HepG2 (cell line): ENCODE measurements at regions not wholly inside any gene's neighbourhood (a gene's known extent, or its start where the extent isn't known, plus 50 kb on each side); places are given as distances from the start of the nearest gene placed in this dataset.
A peak's percentile ranks its signal among the peaks of the same experiment; 100 is the strongest.

Experiments used
- ATAC-seq: fragments of 200-7000 bp; cut with Tn5 transposase; 3 replicates; pipeline ENCODE4 v1.9.1; 2020; ENCODE audit warnings: mild to moderate bottlenecking, moderate library complexity
- BruUV-seq: library from RNA; stranded (reverse); fragments of 400-500 nt; replicated peaks from 2 replicates; lab custom pipeline; 2021; lab: Mats Ljungman, UMichigan
- CTCF ChIA-PET: fragments of 300-600 bp; formaldehyde crosslinking; extraction: SDS; loops from one replicate; lab custom pipeline; 2021; ENCODE audit warnings: low total read pairs, inconsistent platforms, low intra/inter-chr PET ratio; lab: Yijun Ruan, JAX
- POLR2A ChIA-PET: fragments of 350-600 bp; sonication (Branson Sonifier 250); formaldehyde crosslinking; loops from one replicate; lab custom pipeline; 2020; ENCODE audit warnings: antibody characterized with exemption, inconsistent platforms; lab: Yijun Ruan, JAX
- DNase-seq: peaks from one replicate; pipeline ENCODE4 v3.0.0-alpha.2; 2015; ENCODE audit warnings: low spot score
- FAIRE-seq: peaks from 3 replicates; lab custom pipeline; 2011; peaks lifted over from hg19 to GRCh38; lab: Jason Lieb, UNC
- H2AFZ ChIP-seq: one replicate; pipeline ENCODE4 v1.6.1; 2011; ENCODE audit warnings: low read length, inconsistent platforms
- H3K27ac ChIP-seq: fragments of 300-600 bp; 3 replicates; pipeline ENCODE4 v1.8.0; 2011; ENCODE audit warnings: mixed run types, mild to moderate bottlenecking, mixed read lengths, low read length, inconsistent platforms; ENCODE audit not compliant: insufficient read depth; ENCODE audit errors: extremely low read length
- H3K27me3 ChIP-seq, 2 experiments: fragments of 200-600 bp in 1 of 2; 2 replicates in 1 of 2; 3 replicates in 1 of 2; pipeline versions ENCODE4 v1.6.0 to v1.8.0; 2011; ENCODE audit warnings: low read length in 2 of 2, mild to moderate bottlenecking in 2 of 2, moderate library complexity in 2 of 2, inconsistent platforms in 1 of 2; ENCODE audit not compliant: insufficient read depth in 2 of 2, control insufficient read depth in 1 of 2
- H3K36me3 ChIP-seq, 2 experiments: fragments of 200-600 bp in 1 of 2; replicated peaks in 1 of 2; 2 replicates in 1 of 2; 3 replicates in 1 of 2; pipeline versions ENCODE4 v1.5.1 to v1.8.0; 2011; ENCODE audit warnings: low read length in 2 of 2, inconsistent platforms in 1 of 2; ENCODE audit not compliant: insufficient read depth in 2 of 2, control insufficient read depth in 1 of 2
- H3K4me1 ChIP-seq: 2 replicates; pipeline ENCODE4 v1.5.1; 2012; ENCODE audit warnings: low read length, inconsistent platforms; ENCODE audit not compliant: insufficient read depth
- H3K4me2 ChIP-seq: 2 replicates; pipeline ENCODE4 v1.6.0; 2011; ENCODE audit warnings: low read depth, low read length, inconsistent platforms
- H3K4me3 ChIP-seq, 3 experiments: fragments of 200-600 bp in 1 of 3; sonication (generic), shearing (Covaris generic) in 1 of 3; replicated peaks in 1 of 3; 2 replicates each; pipeline ENCODE4 v1.5.1; 2011 to 2016; ENCODE audit warnings: low read length in 3 of 3, inconsistent platforms in 2 of 3, low read depth in 2 of 3, mild to moderate bottlenecking in 2 of 3, control low read depth in 1 of 3, mixed read lengths in 1 of 3; ENCODE audit not compliant: insufficient read depth in 1 of 3
- H3K79me2 ChIP-seq: one replicate; pipeline ENCODE4 v1.6.1; 2011; ENCODE audit warnings: low read length, inconsistent platforms; ENCODE audit not compliant: insufficient read depth
- H3K9ac ChIP-seq: 2 replicates; pipeline ENCODE4 v1.6.0; 2011; ENCODE audit warnings: mild to moderate bottlenecking, low read depth, low read length, inconsistent platforms; ENCODE audit not compliant: insufficient read depth
- H3K9me3 ChIP-seq: 2 replicates; pipeline ENCODE4 v1.5.1; 2012; ENCODE audit warnings: mild to moderate bottlenecking, low read length
- H4K20me1 ChIP-seq: 2 replicates; pipeline ENCODE4 v1.6.0; 2011; ENCODE audit warnings: inconsistent platforms, mild to moderate bottlenecking, low read length, moderate library complexity; ENCODE audit not compliant: insufficient read depth
- KDM4B ChIP-seq: sonication (generic); formaldehyde crosslinking; IDR thresholded peaks from 2 replicates; pipeline ENCODE4 v1.4.0; 2020; ENCODE audit warnings: missing genetic modification reagents
- MAFF ChIP-seq: IDR thresholded peaks from 2 replicates; pipeline ENCODE4 v1.6.1; 2011; ENCODE audit warnings: low read depth, low read length, improper control_type of control experiment
- MAFK ChIP-seq, 2 experiments: IDR thresholded peaks in 1 of 2; conservative IDR thresholded peaks in 1 of 2; 2 replicates each; pipeline ENCODE4 v1.6.1; 2011; ENCODE audit warnings: improper control_type of control experiment in 2 of 2, low read length in 2 of 2
- POLR2AphosphoS5 ChIP-seq: IDR thresholded peaks from 2 replicates; pipeline ENCODE4 v1.6.1; 2012; ENCODE audit warnings: low read depth, low read length
- ZNF709 ChIP-seq: sonication (generic); formaldehyde crosslinking; IDR thresholded peaks from 2 replicates; pipeline ENCODE4 v1.5.0; 2020; ENCODE audit warnings: mild to moderate bottlenecking, missing genetic modification reagents
- ZNF781 ChIP-seq: sonication (generic); formaldehyde crosslinking; IDR thresholded peaks from 2 replicates; pipeline ENCODE4 v1.5.1; 2020; ENCODE audit warnings: borderline replicate concordance, mild to moderate bottlenecking, missing genetic modification reagents; ENCODE audit errors: not compliant biosample characterization
- WGBS: methylation state at CpG from one replicate; pipeline ENCODE4 v1.1.6; 2017; ENCODE audit warnings: low lambda C conversion rate; 5-methylcytosine and 5-hydroxymethylcytosine counted together
- in situ Hi-C: cut with HindIII; loops from 2 replicates; pipeline ENCODE4 v1.10.0; 2017; ENCODE audit warnings: low pct_unique_long_range_greater_than_20kb; ENCODE audit not compliant: extremely low pct_ligation_motif_present
- intact Hi-C: fragments of 100-400 bp; cut with micrococcal nuclease; formaldehyde crosslinking; loops from one replicate; pipeline ENCODE4 v1.10.0; 2022; ENCODE audit not compliant: unreplicated experiment
- TF ChIP-seq, protein P1 (sequence below): sonication (generic); formaldehyde crosslinking; IDR thresholded peaks from 2 replicates; pipeline ENCODE4 v1.5.0; 2020; ENCODE audit warnings: mild to moderate bottlenecking, missing genetic modification reagents, borderline replicate concordance
- TF ChIP-seq, protein P2 (sequence below): sonication (generic); formaldehyde crosslinking; IDR thresholded peaks from 2 replicates; pipeline ENCODE4 v1.5.0; 2020; ENCODE audit warnings: mild to moderate bottlenecking, missing genetic modification reagents, moderate library complexity
- TF ChIP-seq, protein P3 (sequence below): IDR thresholded peaks from 2 replicates; pipeline ENCODE4 v1.6.1; 2016; ENCODE audit warnings: missing biosample characterization, missing genetic modification reagents, low read depth
- TF ChIP-seq, protein P4 (sequence below): sonication (generic); formaldehyde crosslinking; conservative IDR thresholded peaks from 2 replicates; pipeline ENCODE4 v1.8.1; 2023; ENCODE audit warnings: missing genetic modification reagents

DNA sequence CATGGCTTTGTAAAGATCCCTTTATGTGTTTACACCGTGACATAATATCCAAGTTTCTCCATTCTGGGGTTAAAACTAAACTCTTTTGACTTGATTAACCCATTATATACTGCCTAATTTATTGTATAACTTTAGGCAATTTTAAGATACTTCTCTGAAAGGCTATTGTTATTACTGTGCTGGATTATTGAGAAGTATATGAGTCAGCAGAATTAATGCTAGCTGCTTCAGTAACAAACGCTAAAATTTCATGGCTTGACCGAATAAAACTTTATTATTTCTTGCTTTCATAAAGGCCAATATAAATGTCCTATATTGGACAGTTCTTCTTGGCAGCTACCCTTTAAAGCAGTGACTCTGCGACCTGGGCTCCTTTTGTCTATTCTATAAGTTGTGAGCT lies 853.9 kb downstream of the SORCS3 start:
- 27% methylated on average over 4 of the region's 4 CpGs for WGBS
- intact Hi-C loops, result no loop called here

DNA sequence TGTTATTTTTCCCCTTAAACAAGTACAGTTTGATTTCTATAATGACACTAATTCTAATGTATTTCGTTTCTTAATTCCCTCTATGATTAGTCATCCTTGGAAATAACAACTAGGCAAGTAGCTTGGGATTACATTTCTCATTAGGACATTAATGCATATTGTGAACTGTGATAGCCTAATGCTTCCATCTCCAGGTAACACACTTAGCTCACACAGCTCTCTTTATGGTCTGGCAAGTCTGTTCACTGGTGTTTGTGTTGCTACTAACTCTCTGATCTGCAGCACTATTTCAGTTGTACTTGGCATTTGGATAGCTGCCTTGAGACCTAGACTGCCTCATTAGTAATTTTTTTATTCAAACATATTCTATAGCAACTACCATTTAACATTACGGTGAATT lies 853.2 kb downstream of the SORCS3 start:
- ATAC-seq, result no peak
- FAIRE-seq, result no peak
- CTCF ChIA-PET, result no interaction called here
- Histone ChIP-seq H3K4me3 (no peak overlapping the region), H3K9me3 (peaks cover 57% of the 10 kb centered on the region), H3K79me2 (no peaks in the 10 kb centered on the region), H3K27me3 (no peaks in the 10 kb centered on the region), H4K20me1 (no peaks in the 10 kb centered on the region), H3K4me1 (no peaks in the 10 kb centered on the region), H3K36me3 (no peaks in the 10 kb centered on the region), H3K27ac (no peak overlapping the region), H3K9ac (no peak overlapping the region), H3K4me2 (no peak overlapping the region), H2AFZ (no peak overlapping the region)
- WGBS, result 3% methylated on average over 2 of the region's 2 CpGs
- in situ Hi-C loops (no loop called here), intact Hi-C loops (no loop called here)
- no TSS peak for BruUV-seq
- POLR2A ChIA-PET, result no interaction called here
- DNase-seq, result no peak
- TF ChIP-seq ZNF709 (no peak), POLR2AphosphoS5 (no peak), ZNF781 (CRISPR knock-in tag) (no peak)
- TF ChIP-seq, protein P1, sequence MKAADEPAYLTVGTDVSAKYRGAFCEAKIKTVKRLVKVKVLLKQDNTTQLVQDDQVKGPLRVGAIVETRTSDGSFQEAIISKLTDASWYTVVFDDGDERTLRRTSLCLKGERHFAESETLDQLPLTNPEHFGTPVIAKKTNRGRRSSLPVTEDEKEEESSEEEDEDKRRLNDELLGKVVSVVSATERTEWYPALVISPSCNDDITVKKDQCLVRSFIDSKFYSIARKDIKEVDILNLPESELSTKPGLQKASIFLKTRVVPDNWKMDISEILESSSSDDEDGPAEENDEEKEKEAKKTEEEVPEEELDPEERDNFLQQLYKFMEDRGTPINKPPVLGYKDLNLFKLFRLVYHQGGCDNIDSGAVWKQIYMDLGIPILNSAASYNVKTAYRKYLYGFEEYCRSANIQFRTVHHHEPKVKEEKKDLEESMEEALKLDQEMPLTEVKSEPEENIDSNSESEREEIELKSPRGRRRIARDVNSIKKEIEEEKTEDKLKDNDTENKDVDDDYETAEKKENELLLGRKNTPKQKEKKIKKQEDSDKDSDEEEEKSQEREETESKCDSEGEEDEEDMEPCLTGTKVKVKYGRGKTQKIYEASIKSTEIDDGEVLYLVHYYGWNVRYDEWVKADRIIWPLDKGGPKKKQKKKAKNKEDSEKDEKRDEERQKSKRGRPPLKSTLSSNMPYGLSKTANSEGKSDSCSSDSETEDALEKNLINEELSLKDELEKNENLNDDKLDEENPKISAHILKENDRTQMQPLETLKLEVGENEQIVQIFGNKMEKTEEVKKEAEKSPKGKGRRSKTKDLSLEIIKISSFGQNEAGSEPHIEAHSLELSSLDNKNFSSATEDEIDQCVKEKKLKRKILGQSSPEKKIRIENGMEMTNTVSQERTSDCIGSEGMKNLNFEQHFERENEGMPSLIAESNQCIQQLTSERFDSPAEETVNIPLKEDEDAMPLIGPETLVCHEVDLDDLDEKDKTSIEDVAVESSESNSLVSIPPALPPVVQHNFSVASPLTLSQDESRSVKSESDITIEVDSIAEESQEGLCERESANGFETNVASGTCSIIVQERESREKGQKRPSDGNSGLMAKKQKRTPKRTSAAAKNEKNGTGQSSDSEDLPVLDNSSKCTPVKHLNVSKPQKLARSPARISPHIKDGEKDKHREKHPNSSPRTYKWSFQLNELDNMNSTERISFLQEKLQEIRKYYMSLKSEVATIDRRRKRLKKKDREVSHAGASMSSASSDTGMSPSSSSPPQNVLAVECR, result no peak
- TF ChIP-seq, protein P2, sequence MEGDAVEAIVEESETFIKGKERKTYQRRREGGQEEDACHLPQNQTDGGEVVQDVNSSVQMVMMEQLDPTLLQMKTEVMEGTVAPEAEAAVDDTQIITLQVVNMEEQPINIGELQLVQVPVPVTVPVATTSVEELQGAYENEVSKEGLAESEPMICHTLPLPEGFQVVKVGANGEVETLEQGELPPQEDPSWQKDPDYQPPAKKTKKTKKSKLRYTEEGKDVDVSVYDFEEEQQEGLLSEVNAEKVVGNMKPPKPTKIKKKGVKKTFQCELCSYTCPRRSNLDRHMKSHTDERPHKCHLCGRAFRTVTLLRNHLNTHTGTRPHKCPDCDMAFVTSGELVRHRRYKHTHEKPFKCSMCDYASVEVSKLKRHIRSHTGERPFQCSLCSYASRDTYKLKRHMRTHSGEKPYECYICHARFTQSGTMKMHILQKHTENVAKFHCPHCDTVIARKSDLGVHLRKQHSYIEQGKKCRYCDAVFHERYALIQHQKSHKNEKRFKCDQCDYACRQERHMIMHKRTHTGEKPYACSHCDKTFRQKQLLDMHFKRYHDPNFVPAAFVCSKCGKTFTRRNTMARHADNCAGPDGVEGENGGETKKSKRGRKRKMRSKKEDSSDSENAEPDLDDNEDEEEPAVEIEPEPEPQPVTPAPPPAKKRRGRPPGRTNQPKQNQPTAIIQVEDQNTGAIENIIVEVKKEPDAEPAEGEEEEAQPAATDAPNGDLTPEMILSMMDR (CRISPR knock-in tag), result no peak
- TF ChIP-seq, protein P3, sequence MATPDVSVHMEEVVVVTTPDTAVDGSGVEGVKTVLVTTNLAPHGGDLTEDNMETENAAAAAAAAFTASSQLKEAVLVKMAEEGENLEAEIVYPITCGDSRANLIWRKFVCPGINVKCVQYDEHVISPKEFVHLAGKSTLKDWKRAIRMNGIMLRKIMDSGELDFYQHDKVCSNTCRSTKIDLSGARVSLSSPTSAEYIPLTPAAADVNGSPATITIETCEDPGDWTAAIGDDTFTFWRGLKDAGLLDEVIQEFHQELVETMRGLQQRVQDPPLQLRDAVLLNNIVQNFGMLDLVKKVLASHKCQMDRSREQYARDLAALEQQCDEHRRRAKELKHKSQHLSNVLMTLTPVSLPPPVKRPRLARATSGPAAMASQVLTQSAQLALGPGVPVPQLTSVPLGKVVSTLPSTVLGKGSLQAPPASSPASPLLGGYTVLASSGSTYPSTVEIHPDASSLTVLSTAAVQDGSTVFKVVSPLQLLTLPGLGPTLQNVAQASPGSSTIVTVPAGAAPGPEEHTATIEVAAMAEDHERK (CRISPR knock-in tag), result no peak

More for the DNA sequence above, 853.9 kb downstream of the SORCS3 start:
- Histone ChIP-seq H3K27ac (no peak overlapping the region), H3K27me3 (no peaks in the 10 kb centered on the region), H3K79me2 (no peaks in the 10 kb centered on the region), H2AFZ (no peak overlapping the region), H3K36me3 (no peaks in the 10 kb centered on the region), H3K9ac (no peak overlapping the region), H3K4me2 (no peak overlapping the region), H3K4me1 (no peaks in the 10 kb centered on the region), H3K9me3 (peaks cover 63% of the 10 kb centered on the region), H4K20me1 (no peaks in the 10 kb centered on the region), H3K4me3 (no peak overlapping the region)
- POLR2A ChIA-PET, result no interaction called here
- DNase-seq (no peak), FAIRE-seq (no peak), ATAC-seq (no peak)
- BruUV-seq, result no TSS peak
- TF ChIP-seq MAFK (conservative IDR thresholded peaks at IDR 0.05 in 1 of 2, IDR thresholded peaks at IDR 0.05 in 1 of 2; ENCODE audit: low read length in 2 of 2), result peak; percentile 21 to 76; a peak in 2 of 4 replicates
- TF ChIP-seq MAFF, result peak; percentile 45; the same call in 1 of the 2 replicates
- TF ChIP-seq, protein P4, sequence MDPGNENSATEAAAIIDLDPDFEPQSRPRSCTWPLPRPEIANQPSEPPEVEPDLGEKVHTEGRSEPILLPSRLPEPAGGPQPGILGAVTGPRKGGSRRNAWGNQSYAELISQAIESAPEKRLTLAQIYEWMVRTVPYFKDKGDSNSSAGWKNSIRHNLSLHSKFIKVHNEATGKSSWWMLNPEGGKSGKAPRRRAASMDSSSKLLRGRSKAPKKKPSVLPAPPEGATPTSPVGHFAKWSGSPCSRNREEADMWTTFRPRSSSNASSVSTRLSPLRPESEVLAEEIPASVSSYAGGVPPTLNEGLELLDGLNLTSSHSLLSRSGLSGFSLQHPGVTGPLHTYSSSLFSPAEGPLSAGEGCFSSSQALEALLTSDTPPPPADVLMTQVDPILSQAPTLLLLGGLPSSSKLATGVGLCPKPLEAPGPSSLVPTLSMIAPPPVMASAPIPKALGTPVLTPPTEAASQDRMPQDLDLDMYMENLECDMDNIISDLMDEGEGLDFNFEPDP (CRISPR knock-in tag), result no peak
- TF ChIP-seq KDM4B (CRISPR knock-in tag), result no peak
- in situ Hi-C loops, result no loop called here
- CTCF ChIA-PET, result no interaction called here
